ENCODE measurements at regions not wholly inside any gene's neighbourhood (a gene's known extent, or its start where the extent isn't known, plus 50 kb on each side); places are given as distances from the start of the nearest gene placed in this dataset.
"Not testable (repeated sequence)": the region's sequence is repeated elsewhere in the genome, so short reads cannot be mapped to it uniquely, and the experiment has no call there.

DNA sequence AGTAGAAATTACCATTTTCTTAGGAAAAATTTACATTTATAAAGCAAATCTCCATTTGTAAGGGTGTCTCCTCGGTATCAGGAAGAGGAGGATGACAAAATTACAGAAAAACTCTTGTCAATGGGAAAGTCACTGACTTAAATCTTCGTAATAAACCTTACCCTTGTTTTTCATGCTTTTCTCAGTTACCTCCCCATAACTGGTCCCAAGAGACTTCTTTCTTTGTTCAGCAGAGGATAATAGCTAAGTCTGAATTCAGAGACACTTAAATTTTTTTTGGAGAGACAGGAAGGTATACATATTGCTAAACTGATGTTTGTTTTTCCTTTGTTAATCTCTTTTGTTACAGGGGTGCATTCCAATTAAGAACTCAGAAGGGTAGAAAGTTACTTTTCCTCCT lies 125.5 kb upstream of the JADE1 start:
- Mint-ChIP-seq H3K36me3 (ENCODE audit: low read depth) (no peaks in the 10 kb centered on the region), H3K27me3 (ENCODE audit: low read depth) (no peaks in the 10 kb centered on the region), H3K27ac (ENCODE audit: unreplicated experiment) (no peak overlapping the region), H3K4me1 (peaks cover 26% of the 10 kb centered on the region), H3K9me3 (peaks cover 5% of the 10 kb centered on the region), H3K4me3 (no peak overlapping the region)
- no peak for TF ChIP-seq CTCF (conservative IDR thresholded peaks at IDR 0.05)
- no peak for DNase-seq (ENCODE audit: low read depth, low spot score)

DNA sequence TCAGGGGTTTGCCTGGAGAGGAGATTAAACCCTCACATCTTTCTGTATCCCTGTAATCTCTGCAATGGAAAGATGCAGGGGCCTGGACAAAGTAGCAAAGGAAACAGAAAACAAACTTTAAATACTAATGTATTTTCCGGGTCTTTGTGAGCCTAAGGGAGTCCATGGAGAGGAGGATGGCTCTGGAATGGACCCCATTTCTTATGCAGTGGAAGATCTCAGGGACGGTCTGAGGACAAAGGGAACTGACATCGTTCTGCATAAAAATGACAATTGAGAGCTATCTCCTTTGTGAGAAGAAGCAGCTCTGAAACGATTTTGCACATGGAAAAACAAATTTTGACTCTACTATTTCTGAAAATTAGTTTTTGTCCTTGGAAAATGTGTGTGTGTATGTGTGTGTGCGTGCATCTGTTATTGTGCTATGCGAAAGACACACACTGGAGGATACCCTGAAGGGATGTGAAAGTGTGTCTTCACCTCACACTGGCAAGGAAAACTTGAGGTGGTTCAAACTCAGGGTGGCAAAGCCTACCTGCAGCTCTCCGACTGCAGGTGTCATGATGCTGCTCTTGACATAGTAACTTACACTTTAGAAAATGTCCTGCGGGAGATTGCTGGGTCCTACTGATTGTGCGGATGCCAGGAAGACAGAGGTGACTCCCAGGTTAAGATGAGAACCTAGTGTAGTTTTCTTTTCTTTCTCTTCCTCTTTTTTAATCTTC lies 126.4 kb upstream of the JADE1 start:
- Mint-ChIP-seq H3K4me1 (peaks cover 17% of the 10 kb centered on the region), H3K27me3 (ENCODE audit: low read depth) (no peaks in the 10 kb centered on the region), H3K4me3 (no peak overlapping the region), H3K27ac (ENCODE audit: unreplicated experiment) (peak overlapping the region; percentile 50), H3K36me3 (ENCODE audit: low read depth) (no peaks in the 10 kb centered on the region), H3K9me3 (peaks cover 5% of the 10 kb centered on the region)
- no peak for TF ChIP-seq CTCF (conservative IDR thresholded peaks at IDR 0.05)
- DNase-seq (ENCODE audit: low read depth, low spot score), result no peak

- no peak for DNase-seq (ENCODE audit: low read depth, low spot score)
- H3K9me3 Mint-ChIP-seq, result peaks cover 3% of the 10 kb centered on the region
- no peaks in the 10 kb centered on the region for H3K36me3 Mint-ChIP-seq (ENCODE audit: low read depth)
- no peaks in the 10 kb centered on the region for H3K27me3 Mint-ChIP-seq (ENCODE audit: low read depth)
- no peaks in the 10 kb centered on the region for H3K4me1 Mint-ChIP-seq
- H3K27ac Mint-ChIP-seq (ENCODE audit: unreplicated experiment), result no peak overlapping the region
- H3K4me3 Mint-ChIP-seq, result no peak overlapping the region
- no peak for TF ChIP-seq CTCF (conservative IDR thresholded peaks at IDR 0.05)
Observed at GRCh38 chr4:128676095-128676494, 133.4 kb upstream of the JADE1 start.

DNA sequence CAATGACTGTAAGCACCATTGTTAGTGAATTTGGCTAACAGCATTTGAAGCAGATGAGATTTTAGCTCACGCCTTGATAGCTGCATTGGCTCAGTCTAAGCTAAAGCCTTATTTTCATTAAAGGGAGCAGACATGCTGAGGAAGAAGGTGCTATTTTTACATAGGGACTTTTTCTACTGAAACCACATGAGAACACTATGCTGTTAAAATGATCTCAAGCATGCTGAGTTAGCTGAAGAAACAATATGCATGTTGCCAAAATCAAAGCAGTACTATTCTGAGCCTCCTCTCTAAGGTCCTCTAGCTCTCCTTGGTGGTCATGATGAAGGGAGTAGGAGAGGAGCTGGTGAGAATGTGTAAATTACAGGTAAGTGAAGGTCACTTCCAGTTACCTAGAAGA lies 134.4 kb upstream of the JADE1 start:
- Mint-ChIP-seq H3K27me3 (ENCODE audit: low read depth) (no peaks in the 10 kb centered on the region), H3K4me1 (no peaks in the 10 kb centered on the region), H3K27ac (ENCODE audit: unreplicated experiment) (no peak overlapping the region), H3K36me3 (ENCODE audit: low read depth) (no peaks in the 10 kb centered on the region), H3K9me3 (peaks cover 3% of the 10 kb centered on the region), H3K4me3 (no peak overlapping the region)
- TF ChIP-seq CTCF (conservative IDR thresholded peaks at IDR 0.05), result no peak
- no peak for DNase-seq (ENCODE audit: low read depth, low spot score)

DNA sequence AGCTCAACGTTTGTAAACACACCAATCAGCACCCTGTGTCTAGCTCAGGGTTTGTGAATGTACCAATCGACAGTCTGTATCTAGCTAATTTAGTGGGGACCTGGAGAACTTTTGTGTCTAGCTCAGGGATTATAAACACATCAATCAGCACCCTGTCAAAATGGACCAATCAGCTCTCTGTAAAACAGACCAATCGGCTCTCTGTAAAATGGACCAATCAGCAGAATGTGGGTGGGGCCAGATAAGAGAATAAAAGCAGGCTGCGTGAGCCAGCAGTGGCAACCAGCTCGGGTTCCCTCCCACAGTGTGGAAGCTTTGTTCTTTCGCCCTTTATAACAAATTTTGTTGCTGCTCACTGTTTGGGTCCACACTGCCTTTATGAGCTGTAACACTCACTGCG lies 136.3 kb upstream of the JADE1 start:
- not testable (repeated sequence) for H3K4me1 Mint-ChIP-seq; H3K27me3 Mint-ChIP-seq (ENCODE audit: low read depth); H3K4me3 Mint-ChIP-seq; H3K9me3 Mint-ChIP-seq; DNase-seq (ENCODE audit: low read depth, low spot score); H3K36me3 Mint-ChIP-seq (ENCODE audit: low read depth); H3K27ac Mint-ChIP-seq (ENCODE audit: unreplicated experiment)

DNA sequence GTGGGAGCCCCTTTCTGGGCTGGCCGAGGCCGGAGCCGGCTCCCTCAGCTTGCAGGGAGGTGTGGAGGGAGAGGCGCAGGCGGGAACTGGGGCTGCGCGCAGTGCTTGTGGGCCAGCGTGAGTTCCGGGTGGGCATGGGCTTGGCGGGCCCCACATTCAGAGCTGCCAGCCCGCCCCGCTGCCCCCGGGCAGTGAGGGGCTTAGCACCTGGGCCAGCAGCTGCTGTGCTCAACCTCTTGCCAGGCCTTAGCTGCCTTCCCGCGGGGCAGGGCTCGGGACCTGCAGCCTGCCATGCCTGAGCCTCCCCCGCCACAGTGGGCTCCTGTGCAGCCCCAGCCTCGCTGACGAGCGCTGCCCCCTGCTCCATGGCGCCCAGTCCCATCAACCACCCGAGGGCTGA lies 136.9 kb upstream of the JADE1 start:
- not testable (repeated sequence) for H3K36me3 Mint-ChIP-seq (ENCODE audit: low read depth); H3K9me3 Mint-ChIP-seq

More for the DNA sequence above, 136.9 kb upstream of the JADE1 start:
- not testable (repeated sequence) for H3K27me3 Mint-ChIP-seq (ENCODE audit: low read depth); H3K27ac Mint-ChIP-seq (ENCODE audit: unreplicated experiment); DNase-seq (ENCODE audit: low read depth, low spot score); H3K4me1 Mint-ChIP-seq; H3K4me3 Mint-ChIP-seq

All from neural crest cell (in vitro differentiated cells).